ENCODE measurements at regions not wholly inside any gene's neighbourhood (a gene's known extent, or its start where the extent isn't known, plus 50 kb on each side); places are given as distances from the start of the nearest gene placed in this dataset.
A peak's percentile ranks its signal among the peaks of the same experiment; 100 is the strongest.

GRCh38 chr10:113326160-113327111 is 226.4 kb upstream of the HABP2 start:
- DNase-seq = peak; percentile 98

DNA sequence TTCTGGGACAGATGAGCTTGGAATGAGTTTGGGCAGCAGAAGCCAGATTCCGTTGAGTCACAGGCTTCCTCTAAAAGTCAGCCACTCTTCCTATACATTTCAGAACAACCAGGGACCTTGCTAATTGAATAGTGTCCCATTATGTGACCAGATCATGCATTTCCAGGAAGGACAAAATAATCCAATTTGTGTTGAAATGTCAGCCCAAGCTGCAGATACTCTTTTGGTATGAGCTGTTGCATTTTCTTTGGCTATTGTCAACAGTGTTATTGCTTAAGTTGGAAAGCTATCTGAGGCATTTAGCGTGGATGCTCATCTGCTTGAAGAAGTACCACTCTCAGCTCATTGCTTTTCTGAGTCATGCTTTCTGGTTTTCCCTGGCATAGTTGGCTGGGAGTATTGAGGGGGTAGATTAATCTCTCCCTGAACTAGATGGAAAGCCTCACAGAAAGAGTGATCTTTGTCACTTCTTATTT is 223.7 kb upstream of the HABP2 start:
- peak; percentile 95 for DNase-seq

DNA sequence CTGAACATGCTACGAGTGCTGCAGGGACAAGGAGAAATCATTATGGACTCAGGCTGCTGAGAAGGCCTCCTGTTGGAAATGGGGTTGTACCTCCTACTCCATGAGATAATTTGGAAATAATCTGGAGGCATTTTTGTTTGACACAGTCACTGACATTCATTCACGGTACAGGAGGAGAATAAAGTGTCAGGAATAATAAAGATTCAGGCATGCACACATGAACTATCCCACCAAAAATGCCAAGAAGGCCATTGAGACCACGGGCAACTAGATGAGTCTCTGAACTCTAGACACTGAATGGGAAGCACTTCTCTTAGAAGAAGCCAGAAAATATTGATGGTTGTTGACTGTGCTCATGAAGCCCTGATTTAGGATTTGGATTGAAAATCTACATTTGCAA is 220.9 kb upstream of the HABP2 start:
- peak; percentile 80 for DNase-seq

DNA sequence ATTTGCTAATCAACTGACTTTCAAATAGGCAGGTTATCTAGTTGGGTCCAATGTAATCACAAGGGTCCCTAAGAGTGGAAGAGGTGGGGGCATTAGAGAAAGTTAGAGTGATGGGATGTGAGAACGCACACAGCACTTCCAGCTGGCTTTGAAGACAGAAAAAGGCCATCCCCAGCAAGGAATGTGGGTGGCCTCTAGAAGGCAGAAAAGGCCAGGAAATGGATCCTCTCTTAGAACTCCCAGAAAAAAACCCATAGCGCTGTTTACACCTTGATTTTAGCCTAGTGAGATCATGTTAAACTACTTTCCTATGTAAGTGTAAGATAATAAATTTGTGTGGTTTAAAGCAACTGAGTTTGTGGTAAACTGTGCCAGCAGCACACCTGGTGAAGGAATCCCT is 219.5 kb upstream of the HABP2 start:
- DNase-seq = no peak

- peak; percentile 51 for DNase-seq
Measured at GRCh38 chr10:113335592-113335991, 217.3 kb upstream of the HABP2 start.

- no peak for DNase-seq
Measured at GRCh38 chr10:113336549-113337130, 216.2 kb upstream of the HABP2 start.

DNA sequence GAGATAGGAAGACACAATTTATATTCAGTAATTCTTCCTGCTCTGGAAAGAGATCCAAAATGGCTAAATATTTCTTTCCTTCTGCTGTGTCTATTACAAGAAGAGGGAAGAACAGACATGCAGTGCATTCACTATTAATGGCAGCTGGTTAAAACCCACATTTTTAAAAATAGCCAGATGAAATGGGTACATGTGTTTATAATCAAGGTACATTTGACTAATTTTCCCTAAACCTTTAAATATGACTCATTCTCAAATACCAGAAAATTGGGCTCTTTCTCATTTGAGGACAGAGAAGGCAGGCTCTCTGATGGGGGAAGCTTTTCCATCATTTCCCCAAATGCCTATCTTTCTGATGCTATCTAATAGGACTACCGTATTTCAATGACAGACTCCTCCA is 215.7 kb upstream of the HABP2 start:
- no peak for DNase-seq

DNA sequence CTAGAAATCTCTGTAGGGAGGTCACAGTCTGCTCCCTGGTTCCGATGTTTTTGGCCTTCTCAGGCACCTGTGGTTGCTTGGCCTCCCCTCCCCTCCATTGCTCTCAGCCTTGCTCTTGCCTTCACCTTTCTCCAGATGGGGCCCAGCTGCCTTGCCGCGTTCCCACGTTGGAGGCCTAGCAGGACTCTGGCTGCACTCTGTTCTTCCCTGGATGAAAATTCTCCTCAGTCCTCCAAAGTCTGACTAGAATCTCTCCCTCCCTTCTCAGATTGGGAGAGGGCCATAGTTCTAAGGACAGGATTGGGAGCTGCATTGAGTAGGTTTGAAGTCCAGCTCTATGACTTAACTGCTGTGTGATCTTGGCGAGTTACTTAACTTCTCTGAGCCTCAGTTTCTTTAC is 213.7 kb upstream of the HABP2 start:
- no peak for DNase-seq

DNA sequence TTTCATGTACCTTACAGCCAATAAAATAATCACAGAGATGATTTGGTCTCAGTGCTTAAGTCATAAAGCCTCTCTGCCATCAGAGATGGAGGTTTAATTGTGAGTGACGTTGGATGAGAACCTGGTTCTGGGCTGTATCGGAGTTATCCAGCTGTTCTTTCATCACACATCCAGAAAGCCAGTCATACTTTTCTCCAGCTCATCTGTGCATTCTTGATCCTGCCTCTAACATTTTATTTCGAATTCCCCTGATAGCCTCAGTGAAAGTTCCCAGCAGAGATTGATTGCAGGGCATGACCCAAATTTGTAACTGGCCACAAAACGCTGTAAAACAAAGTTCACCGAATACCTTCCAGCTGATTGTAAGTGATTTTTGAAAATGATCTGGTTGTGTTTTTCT is 212.6 kb upstream of the HABP2 start:
- DNase-seq = no peak

- DNase-seq = no peak
Measured at GRCh38 chr10:113341138-113341537, 211.7 kb upstream of the HABP2 start.

DNA sequence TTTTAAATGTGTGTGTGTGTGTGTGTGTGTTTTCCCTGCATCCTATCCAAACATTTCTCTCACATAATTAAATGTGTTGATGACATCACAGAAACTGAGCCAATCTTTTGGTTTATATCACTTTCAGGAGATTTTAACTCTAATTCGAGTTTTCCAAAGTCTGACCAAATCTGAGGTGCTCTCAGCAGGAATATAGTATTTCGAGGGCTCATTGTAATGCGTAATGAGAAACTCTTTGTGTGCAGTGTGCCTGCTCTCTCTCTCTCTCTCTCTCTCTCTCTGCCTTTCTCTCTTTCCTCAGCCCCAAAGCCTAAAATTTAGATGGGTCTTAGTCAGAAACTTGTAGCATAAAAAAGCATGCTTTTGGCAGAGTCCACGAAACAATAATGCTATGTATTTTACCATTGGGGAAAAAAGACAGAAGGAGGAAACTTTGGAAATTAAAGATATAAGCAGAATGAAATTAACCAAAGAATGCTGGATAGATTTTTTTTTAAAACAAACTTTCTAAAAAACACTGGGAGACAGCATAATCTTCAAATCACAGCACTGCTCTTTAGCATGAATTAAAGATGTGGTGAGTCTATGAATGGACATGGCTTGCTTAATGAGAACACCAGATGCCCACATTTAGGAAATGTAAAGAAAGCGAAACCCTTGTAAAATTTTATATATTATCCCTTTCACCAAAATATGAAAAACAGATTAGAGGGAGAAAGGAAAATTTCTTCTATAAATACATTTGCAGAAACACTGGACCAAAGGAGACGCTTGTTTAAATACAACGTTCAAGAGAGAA is 206.8 kb upstream of the HABP2 start:
- no peak for DNase-seq

GRCh38 chr10:113347508-113347907 is 205.3 kb upstream of the HABP2 start:
- no peak for DNase-seq

GRCh38 chr10:113348694-113349093 is 204.2 kb upstream of the HABP2 start:
- DNase-seq = no peak

DNA sequence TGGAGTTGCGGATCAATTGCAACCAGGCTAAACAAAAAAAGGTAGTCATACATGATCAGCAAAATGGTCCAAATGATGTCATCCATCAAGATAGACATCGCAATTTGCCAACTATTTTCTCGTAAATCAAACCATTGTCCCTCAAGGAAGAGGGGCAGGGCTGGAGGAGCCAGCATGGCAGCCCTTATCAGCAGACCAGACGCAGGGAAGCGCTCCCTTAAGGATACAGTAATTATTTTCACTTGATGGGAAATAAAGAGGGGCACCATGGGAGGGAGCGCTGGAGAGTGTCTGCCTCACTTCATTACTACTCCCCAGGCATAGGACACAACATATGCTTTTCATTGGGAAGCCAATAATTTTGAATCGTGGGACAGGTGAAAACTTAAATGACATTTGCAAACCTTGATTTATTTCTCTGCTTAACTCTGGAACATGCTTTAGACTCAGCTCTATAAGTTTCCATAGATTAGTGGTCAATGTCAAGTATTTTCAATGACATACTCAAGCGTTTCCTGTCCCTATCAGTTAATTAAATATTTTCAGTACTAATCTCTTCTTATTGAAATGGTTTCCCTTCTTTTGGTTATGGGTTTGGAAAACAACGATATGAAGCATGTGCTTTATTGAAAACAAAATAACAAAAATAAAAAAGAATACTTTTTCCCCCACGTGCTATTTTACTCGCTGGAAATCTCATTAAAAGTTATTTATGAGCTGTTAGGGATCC is 202.4 kb upstream of the HABP2 start:
- DNase-seq = no peak

GRCh38 chr10:113354711-113355110 is 198.1 kb upstream of the HABP2 start:
- no peak for DNase-seq

DNA sequence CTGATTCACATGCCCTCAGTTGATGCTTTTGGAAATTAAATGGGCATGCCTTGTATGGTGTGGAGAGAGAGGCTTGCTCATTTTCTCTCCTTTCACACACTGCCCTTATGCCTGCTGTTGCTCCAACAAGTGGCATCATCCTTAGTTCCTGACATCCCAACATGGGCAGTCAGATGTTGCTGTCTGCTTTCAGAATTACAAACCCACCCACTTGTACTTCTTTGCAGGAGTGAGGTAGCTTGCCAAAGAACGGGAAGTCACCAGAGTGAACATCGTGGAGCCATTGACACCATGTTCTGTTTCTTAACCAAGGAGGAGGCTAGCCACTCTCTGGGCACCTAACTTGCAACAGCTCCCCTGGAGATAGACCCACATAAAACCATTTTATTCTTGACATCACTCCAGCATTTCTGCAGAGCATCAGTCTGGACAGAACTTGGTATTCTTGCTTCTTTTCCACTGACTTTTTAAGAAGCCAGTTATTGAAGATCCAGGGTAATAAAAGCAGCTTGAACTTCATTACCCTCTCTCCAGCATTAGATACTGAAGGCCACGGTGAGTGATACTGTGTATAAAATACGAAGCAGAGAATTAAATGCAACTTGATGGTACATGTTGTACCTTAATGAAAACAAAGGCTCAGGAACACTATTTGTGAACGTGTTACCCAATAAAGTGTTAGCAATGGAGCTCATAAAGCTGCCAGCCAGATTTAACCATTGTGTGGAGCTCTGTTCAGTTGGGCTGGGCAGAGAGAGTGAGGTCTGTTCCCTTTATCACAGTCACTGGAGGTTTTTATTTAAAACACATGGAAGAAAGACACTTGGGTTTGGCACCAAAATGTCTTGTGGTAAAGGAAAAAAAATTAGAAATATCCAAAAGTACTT is 195.8 kb upstream of the HABP2 start:
- peak; percentile 23 for DNase-seq

DNA sequence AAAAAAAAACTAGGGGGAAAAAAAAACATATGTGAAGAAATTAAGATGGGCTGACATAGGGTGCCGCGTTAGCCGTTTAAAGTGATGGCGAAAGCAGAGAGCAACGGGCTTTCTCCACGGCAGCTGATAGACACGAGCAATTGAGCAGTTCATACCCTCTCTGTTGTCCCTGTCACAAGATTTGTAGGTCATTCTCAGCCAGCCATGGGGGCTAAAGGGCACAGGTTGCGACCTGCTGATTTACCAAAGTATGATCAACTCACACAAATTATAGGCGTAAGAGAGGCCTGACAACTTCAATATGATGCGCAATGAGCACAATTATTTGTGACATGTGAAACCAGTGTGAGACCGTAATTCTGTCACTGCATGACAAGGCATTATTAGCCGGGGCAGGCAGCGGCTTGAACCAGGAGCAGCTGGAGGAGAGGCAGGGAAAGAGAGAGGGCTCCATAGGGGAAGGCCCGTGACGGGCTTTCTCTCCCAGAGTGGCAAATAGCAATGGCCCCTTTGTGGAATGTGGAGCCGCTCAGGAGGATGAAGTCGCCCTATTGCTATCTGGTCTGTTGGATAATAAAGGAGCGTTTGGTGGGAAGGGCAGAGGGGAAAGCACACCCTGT is 195.1 kb upstream of the HABP2 start:
- DNase-seq = peak; percentile 30

DNA sequence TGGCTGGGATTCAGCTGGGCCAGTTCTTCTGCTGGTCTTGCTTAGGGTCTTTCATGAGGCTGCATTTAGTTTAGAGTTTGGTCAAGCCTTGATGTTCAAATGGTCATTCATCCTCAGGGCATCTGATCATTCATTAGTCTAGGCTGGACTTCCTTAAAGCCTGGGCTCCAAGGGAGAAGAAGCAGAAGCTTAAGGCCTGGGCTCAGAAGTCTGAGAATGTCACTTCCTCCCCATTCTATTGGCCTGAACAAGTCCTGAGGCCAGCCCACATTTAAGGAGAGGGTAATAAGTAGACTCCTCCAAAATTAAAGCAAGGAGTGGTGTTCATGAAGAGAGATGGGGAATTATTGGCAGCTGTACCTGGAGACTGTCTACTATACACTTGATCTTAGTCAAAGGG is 193.2 kb upstream of the HABP2 start:
- no peak for DNase-seq

DNA sequence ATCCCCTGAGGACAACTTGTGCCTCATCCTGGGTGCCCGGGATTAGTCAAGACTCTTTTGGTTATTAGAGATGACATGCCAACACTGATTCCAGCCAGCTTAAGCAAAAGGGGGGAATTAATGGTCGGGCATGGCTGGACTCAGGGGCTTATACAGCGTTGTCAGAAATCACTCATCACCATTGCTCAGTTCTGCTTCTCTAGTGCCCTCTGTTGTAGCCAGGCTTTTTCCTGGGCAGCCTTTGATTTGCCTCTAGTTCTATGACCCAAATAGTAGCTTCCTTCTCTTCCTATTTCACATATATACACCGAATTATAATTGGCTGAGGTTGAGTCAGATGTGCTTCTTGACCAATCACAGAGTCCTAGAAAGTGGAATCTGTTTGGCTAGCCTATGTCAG is 192.0 kb upstream of the HABP2 start:
- DNase-seq = no peak

GRCh38 chr10:113362645-113363091 is 190.2 kb upstream of the HABP2 start:
- DNase-seq = peak; percentile 67

GRCh38 chr10:113364227-113364626 is 188.6 kb upstream of the HABP2 start:
- no peak for DNase-seq

Data from fibroblast of skin of back (primary cell).